GM12878 (cell line): ENCODE measurements at regions not wholly inside any gene's neighbourhood (a gene's known extent, or its start where the extent isn't known, plus 50 kb on each side); places are given as distances from the start of the nearest gene placed in this dataset.

ENCODE experiments used
- ATAC-seq: fragments of 200-7000 bp; cut with Tn5 transposase; 3 replicates; pipeline ENCODE4 v1.9.1; 2020; ENCODE audit warnings: mild to moderate bottlenecking, moderate library complexity
- BruUV-seq: library from RNA; stranded (reverse); fragments of 400-500 nt; replicated peaks from 2 replicates; lab custom pipeline; 2021; lab: Mats Ljungman, UMichigan
- CTCF ChIA-PET: fragments of 300-600 bp; sonication (Branson Sonifier 250); formaldehyde crosslinking; extraction: SDS; loops from one replicate; lab custom pipeline; 2021; ENCODE audit warnings: inconsistent platforms; lab: Yijun Ruan, JAX
- POLR2A ChIA-PET: fragments of 350-600 bp; formaldehyde crosslinking; extraction: SDS; loops from one replicate; lab custom pipeline; 2021; ENCODE audit warnings: inconsistent platforms; lab: Charles Lee
- RAD21 ChIA-PET: fragments of 300-600 bp; sonication (Branson Sonifier 250); formaldehyde crosslinking; loops from one replicate; lab custom pipeline; 2023; ENCODE audit warnings: antibody characterized with exemption; ENCODE audit not compliant: unreplicated experiment; lab: Charles Lee
- SMC1A ChIA-PET: fragments of 300-600 bp; sonication (Branson Sonifier 250); formaldehyde crosslinking; loops from one replicate; lab custom pipeline; 2023; ENCODE audit not compliant: unreplicated experiment, uncharacterized antibody; lab: Charles Lee
- DNase-seq: peaks from one replicate; pipeline ENCODE4 v3.0.0-alpha.2; 2011; ENCODE audit warnings: low read depth, low spot score
- FAIRE-seq: peaks from 3 replicates; lab custom pipeline; 2011; peaks lifted over from hg19 to GRCh38; lab: Jason Lieb, UNC
- H2AFZ ChIP-seq: 2 replicates; pipeline ENCODE4 v1.6.0; 2011; ENCODE audit warnings: low read depth, low read length, control low read depth; ENCODE audit not compliant: control insufficient read depth
- H3K27ac ChIP-seq: 2 replicates; pipeline ENCODE4 v1.5.1; 2011; ENCODE audit warnings: control low read depth; ENCODE audit not compliant: control insufficient read depth, insufficient read depth
- H3K27me3 ChIP-seq, 2 experiments: replicated peaks in 1 of 2; 2 replicates each; pipeline versions ENCODE4 v1.6.0 to v1.6.1; 2011; ENCODE audit warnings: low read length in 1 of 2; ENCODE audit not compliant: control insufficient read depth in 2 of 2, insufficient read depth in 2 of 2
- H3K36me3 ChIP-seq, 2 experiments: 2 replicates each; pipeline ENCODE4 v1.5.1; 2011; ENCODE audit warnings: low read length in 1 of 2; ENCODE audit not compliant: control insufficient read depth in 2 of 2, insufficient read depth in 2 of 2
- H3K4me1 ChIP-seq: 2 replicates; pipeline ENCODE4 v1.6.1; 2011; ENCODE audit warnings: mild to moderate bottlenecking, low read length, moderate library complexity, mixed read lengths; ENCODE audit not compliant: control insufficient read depth, insufficient read depth
- H3K4me2 ChIP-seq: 2 replicates; pipeline ENCODE4 v1.6.0; 2011; ENCODE audit warnings: control low read depth; ENCODE audit not compliant: control insufficient read depth, insufficient read depth
- H3K4me3 ChIP-seq: fragments of 200-600 bp; sonication (generic); 2 replicates; pipeline ENCODE4 v1.5.1; 2016
- H3K79me2 ChIP-seq: 2 replicates; pipeline ENCODE4 v1.6.0; 2011; ENCODE audit warnings: low read length; ENCODE audit not compliant: control insufficient read depth, insufficient read depth
- H3K9ac ChIP-seq: 2 replicates; pipeline ENCODE4 v1.8.0; 2011; ENCODE audit warnings: low read length, control low read depth, mixed read lengths; ENCODE audit not compliant: control insufficient read depth, insufficient read depth
- H3K9me3 ChIP-seq: replicated peaks from 3 replicates; pipeline ENCODE4 v1.5.1; 2011; ENCODE audit warnings: mild to moderate bottlenecking, low read length; ENCODE audit not compliant: control insufficient read depth, insufficient read depth
- H4K20me1 ChIP-seq: 2 replicates; pipeline ENCODE4 v1.6.0; 2011; ENCODE audit not compliant: control insufficient read depth, insufficient read depth
- BRCA1 ChIP-seq: IDR thresholded peaks from 2 replicates; pipeline ENCODE4 v1.6.1; 2011; ENCODE audit warnings: low read depth, low read length, improper control_type of control experiment
- CEBPZ ChIP-seq: fragments of 150-350 bp; IDR thresholded peaks from 2 replicates; pipeline ENCODE4 v1.6.1; 2016; ENCODE audit warnings: low read depth, low read length
- HDGF ChIP-seq: fragments of 450-650 bp; IDR thresholded peaks from 2 replicates; pipeline ENCODE4 v1.6.1; 2016; ENCODE audit warnings: antibody characterized with exemption
- SMAD1 ChIP-seq: fragments of 450-650 bp; IDR thresholded peaks from 2 replicates; pipeline ENCODE4 v1.6.1; 2018; ENCODE audit warnings: mild to moderate bottlenecking, low read depth; ENCODE audit not compliant: partially characterized antibody
- SUPT20H ChIP-seq: IDR thresholded peaks from 2 replicates; pipeline ENCODE4 v1.6.1; 2011; ENCODE audit warnings: low read depth, mild to moderate bottlenecking, low read length, moderate library complexity, borderline replicate concordance; ENCODE audit not compliant: control insufficient read depth
- YY1 ChIP-seq: IDR thresholded peaks from 2 replicates; pipeline ENCODE4 v1.6.1; 2011; ENCODE audit warnings: low read depth, mild to moderate bottlenecking, low read length
- ZNF622 ChIP-seq: fragments of 450-650 bp; IDR thresholded peaks from 2 replicates; pipeline ENCODE4 v1.6.1; 2017; ENCODE audit warnings: mild to moderate bottlenecking, inconsistent platforms
- WGBS: methylation state at CpG from one replicate; pipeline ENCODE4 v1.1.6; 2016; ENCODE audit warnings: low lambda C conversion rate; ENCODE audit not compliant: insufficient replicate concordance, insufficient coverage; ENCODE audit errors: missing lambda C conversion rate; 5-methylcytosine and 5-hydroxymethylcytosine counted together
- in situ Hi-C: fragments of 300-500 bp; cut with MboI; formaldehyde crosslinking; loops from 9 replicates; pipeline ENCODE4 v1.14.3; 2018; ENCODE audit warnings: mixed read lengths
- intact Hi-C: fragments of 100-400 bp; cut with micrococcal nuclease; formaldehyde crosslinking; loops from one replicate; pipeline ENCODE4 v1.14.2; 2022; ENCODE audit not compliant: unreplicated experiment
- TF ChIP-seq, protein P1 (sequence below), 3 experiments: IDR thresholded peaks in 2 of 3; conservative IDR thresholded peaks in 1 of 3; 2 replicates each; pipeline ENCODE4 v1.5.1; 2011; ENCODE audit warnings: low read depth in 3 of 3, low read length in 3 of 3, mild to moderate bottlenecking in 3 of 3, control low read depth in 2 of 3, moderate library complexity in 2 of 3, inconsistent platforms in 1 of 3, mixed read lengths in 1 of 3; ENCODE audit not compliant: control insufficient read depth in 2 of 3, insufficient read depth in 1 of 3; ENCODE audit errors: extremely low read depth in 1 of 3

DNA sequence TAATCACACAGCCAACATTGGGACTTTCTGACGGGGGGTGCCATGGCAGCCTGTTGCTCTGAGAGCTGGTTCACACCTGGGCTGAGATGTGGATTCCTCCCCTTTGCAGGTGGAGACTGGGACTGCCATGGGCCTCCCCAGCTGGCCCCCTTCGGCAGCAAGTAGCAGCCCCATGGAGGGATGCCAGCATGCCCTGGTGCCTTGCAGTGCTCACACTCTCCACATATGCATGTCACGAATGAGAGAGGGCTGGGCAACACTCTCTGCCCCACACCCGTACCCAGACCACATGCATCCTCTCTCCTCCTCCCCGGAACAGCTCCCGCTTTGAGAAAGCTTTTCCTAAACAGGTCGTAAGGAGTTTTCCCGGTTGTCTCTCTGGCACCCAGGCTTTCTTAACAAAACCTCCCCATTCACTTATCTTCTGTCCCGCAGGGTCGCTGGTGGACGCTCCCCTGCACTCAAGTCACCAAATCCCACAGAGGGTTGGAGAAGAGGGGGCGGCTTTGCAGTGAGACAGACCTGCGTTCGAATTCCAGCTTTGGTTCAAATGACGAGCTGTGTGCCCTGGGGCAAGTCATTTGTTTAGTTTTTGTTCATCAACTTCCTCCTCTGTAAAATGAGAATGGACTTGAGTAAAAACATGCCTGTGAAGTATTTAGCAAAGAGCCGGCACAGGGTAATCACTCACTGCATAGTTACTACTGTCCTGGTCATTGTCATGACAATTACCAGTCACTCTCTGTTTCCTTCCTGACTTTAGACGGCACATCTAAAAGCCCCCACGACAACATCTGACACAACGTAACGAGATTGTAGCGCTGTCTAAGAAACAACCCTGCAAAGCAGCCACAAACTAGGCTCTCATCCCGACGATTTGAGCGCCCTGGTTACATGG, 231.3 kb upstream of the B3GAT1 start:
- no TSS peak for BruUV-seq
- no peak for FAIRE-seq
- ChIA-PET RAD21 (no interaction called here), POLR2A (no interaction called here), SMC1A (no interaction called here), CTCF (no interaction called here)
- Histone ChIP-seq H2AFZ (no peak overlapping the region), H3K9me3 (no peaks in the 10 kb centered on the region), H3K79me2 (no peaks in the 10 kb centered on the region), H3K27me3 (peaks cover 0 to 2% of the 10 kb centered on the region in 2 experiments; a peak in 3 of 4 replicates), H3K4me3 (no peak overlapping the region), H3K4me1 (no peaks in the 10 kb centered on the region; the same call in 1 of the 2 replicates), H3K27ac (no peak overlapping the region), H3K9ac (no peak overlapping the region), H3K36me3 (no peaks in the 10 kb centered on the region), H4K20me1 (no peaks in the 10 kb centered on the region), H3K4me2 (no peak overlapping the region)
- WGBS = 11% methylated on average over 24 of the region's 24 CpGs
- in situ Hi-C loops (no loop called here), intact Hi-C loops (no loop called here)
- DNase-seq = no peak
- TF ChIP-seq, protein P1, sequence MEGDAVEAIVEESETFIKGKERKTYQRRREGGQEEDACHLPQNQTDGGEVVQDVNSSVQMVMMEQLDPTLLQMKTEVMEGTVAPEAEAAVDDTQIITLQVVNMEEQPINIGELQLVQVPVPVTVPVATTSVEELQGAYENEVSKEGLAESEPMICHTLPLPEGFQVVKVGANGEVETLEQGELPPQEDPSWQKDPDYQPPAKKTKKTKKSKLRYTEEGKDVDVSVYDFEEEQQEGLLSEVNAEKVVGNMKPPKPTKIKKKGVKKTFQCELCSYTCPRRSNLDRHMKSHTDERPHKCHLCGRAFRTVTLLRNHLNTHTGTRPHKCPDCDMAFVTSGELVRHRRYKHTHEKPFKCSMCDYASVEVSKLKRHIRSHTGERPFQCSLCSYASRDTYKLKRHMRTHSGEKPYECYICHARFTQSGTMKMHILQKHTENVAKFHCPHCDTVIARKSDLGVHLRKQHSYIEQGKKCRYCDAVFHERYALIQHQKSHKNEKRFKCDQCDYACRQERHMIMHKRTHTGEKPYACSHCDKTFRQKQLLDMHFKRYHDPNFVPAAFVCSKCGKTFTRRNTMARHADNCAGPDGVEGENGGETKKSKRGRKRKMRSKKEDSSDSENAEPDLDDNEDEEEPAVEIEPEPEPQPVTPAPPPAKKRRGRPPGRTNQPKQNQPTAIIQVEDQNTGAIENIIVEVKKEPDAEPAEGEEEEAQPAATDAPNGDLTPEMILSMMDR (IDR thresholded peaks at IDR 0.05 in 2 of 3, conservative IDR thresholded peaks at IDR 0.05 in 1 of 3; ENCODE audit: control insufficient read depth in 2 of 3, extremely low read depth in 1 of 3, insufficient read depth in 1 of 3, low read depth in 3 of 3, low read length in 3 of 3) = no peak
- TF ChIP-seq YY1 (no peak), HDGF (no peak), CEBPZ (no peak), SMAD1 (no peak), ZNF622 (no peak), SUPT20H (no peak), BRCA1 (no peak)
- no peak for ATAC-seq
